ENCODE measurements at regions not wholly inside any gene's neighbourhood (a gene's known extent, or its start where the extent isn't known, plus 50 kb on each side); places are given as distances from the start of the nearest gene placed in this dataset.

- no TSS peak for BruUV-seq (replicated peaks)
- TF ChIP-seq CTCF (conservative IDR thresholded peaks at IDR 0.05; ENCODE audit: low read length) = no peak
- no peak for TF ChIP-seq EZH2phosphoT487 (IDR thresholded peaks at IDR 0.05; ENCODE audit: borderline replicate concordance, low read depth, low read length)
- intact Hi-C loops (cut with micrococcal nuclease; ENCODE audit: unreplicated experiment) = no loop called here
- H3K9me3 ChIP-seq (ENCODE audit: low read length) = no peaks in the 10 kb centered on the region
- H4K20me1 ChIP-seq (ENCODE audit: insufficient read depth, low read length) = no peaks in the 10 kb centered on the region
- H2AFZ ChIP-seq (ENCODE audit: low read length) = no peak overlapping the region
- H3K27ac ChIP-seq (ENCODE audit: low read depth, low read length, poor library complexity, severe bottlenecking) = no peak overlapping the region
- no peak overlapping the region for H3K4me2 ChIP-seq (ENCODE audit: low read length)
- no peak overlapping the region for H3K4me3 ChIP-seq (ENCODE audit: low read depth, low read length, poor library complexity, severe bottlenecking)
- CTCF ChIA-PET (ENCODE audit: unreplicated experiment) = no interaction called here
- H3K4me1 ChIP-seq (ENCODE audit: insufficient read depth, low read length, poor library complexity, severe bottlenecking) = no peaks in the 10 kb centered on the region
- POLR2A ChIA-PET = interaction anchor here (0.7 kb wide), 1 partner anchor 1306 kb away, joined by 3 read pairs; no protein-coding TSS in a partner anchor
- DNase-seq (ENCODE audit: low spot score) = no peak
- H3K79me2 ChIP-seq (ENCODE audit: insufficient read depth, low read depth, low read length) = no peaks in the 10 kb centered on the region
- H3K9me2 ChIP-seq (ENCODE audit: insufficient read depth, low read length) = no peaks in the 10 kb centered on the region
- H3K36me3 ChIP-seq (ENCODE audit: insufficient read depth, low read length) = no peaks in the 10 kb centered on the region
Observed at GRCh38 chr13:86760620-86761019, 910.6 kb upstream of the SLITRK5 start.

- Histone ChIP-seq H3K9me2 (ENCODE audit: insufficient read depth, low read length) (no peaks in the 10 kb centered on the region), H3K36me3 (ENCODE audit: insufficient read depth, low read length) (no peaks in the 10 kb centered on the region), H2AFZ (ENCODE audit: low read length) (no peak overlapping the region), H4K20me1 (ENCODE audit: insufficient read depth, low read length) (no peaks in the 10 kb centered on the region), H3K9me3 (ENCODE audit: low read length) (no peaks in the 10 kb centered on the region), H3K4me3 (ENCODE audit: low read depth, low read length, poor library complexity, severe bottlenecking) (no peak overlapping the region), H3K4me1 (ENCODE audit: insufficient read depth, low read length, poor library complexity, severe bottlenecking) (no peaks in the 10 kb centered on the region), H3K4me2 (ENCODE audit: low read length) (no peak overlapping the region), H3K79me2 (ENCODE audit: insufficient read depth, low read depth, low read length) (no peaks in the 10 kb centered on the region), H3K27ac (ENCODE audit: low read depth, low read length, poor library complexity, severe bottlenecking) (no peak overlapping the region)
- no peak for DNase-seq (ENCODE audit: low spot score)
- intact Hi-C loops (cut with micrococcal nuclease; ENCODE audit: unreplicated experiment) = no loop called here
- ChIA-PET CTCF (ENCODE audit: unreplicated experiment) (no interaction called here), POLR2A (interaction anchor here (0.7 kb wide), 2 partner anchors 18 to 1531 kb away, joined by 3 read pairs; no protein-coding TSS in a partner anchor)
- no TSS peak for BruUV-seq (replicated peaks)
- TF ChIP-seq EZH2phosphoT487 (IDR thresholded peaks at IDR 0.05; ENCODE audit: borderline replicate concordance, low read depth, low read length) (no peak), CTCF (conservative IDR thresholded peaks at IDR 0.05; ENCODE audit: low read length) (no peak)
Observed at GRCh38 chr13:86765462-86765861, 905.7 kb upstream of the SLITRK5 start.

- Histone ChIP-seq H3K79me2 (ENCODE audit: insufficient read depth, low read depth, low read length) (no peaks in the 10 kb centered on the region), H2AFZ (ENCODE audit: low read length) (no peak overlapping the region), H3K27ac (ENCODE audit: low read depth, low read length, poor library complexity, severe bottlenecking) (no peak overlapping the region), H3K9me3 (ENCODE audit: low read length) (no peaks in the 10 kb centered on the region), H3K36me3 (ENCODE audit: insufficient read depth, low read length) (no peaks in the 10 kb centered on the region), H3K4me3 (ENCODE audit: low read depth, low read length, poor library complexity, severe bottlenecking) (no peak overlapping the region), H3K4me1 (ENCODE audit: insufficient read depth, low read length, poor library complexity, severe bottlenecking) (no peaks in the 10 kb centered on the region), H4K20me1 (ENCODE audit: insufficient read depth, low read length) (no peaks in the 10 kb centered on the region), H3K4me2 (ENCODE audit: low read length) (no peak overlapping the region), H3K9me2 (ENCODE audit: insufficient read depth, low read length) (no peaks in the 10 kb centered on the region)
- DNase-seq (ENCODE audit: low spot score) = no peak
- POLR2A ChIA-PET = no interaction called here
- CTCF ChIA-PET (ENCODE audit: unreplicated experiment) = no interaction called here
- BruUV-seq (replicated peaks) = no TSS peak
- TF ChIP-seq EZH2phosphoT487 (IDR thresholded peaks at IDR 0.05; ENCODE audit: borderline replicate concordance, low read depth, low read length) = no peak
- no peak for TF ChIP-seq CTCF (conservative IDR thresholded peaks at IDR 0.05; ENCODE audit: low read length)
- intact Hi-C loops (cut with micrococcal nuclease; ENCODE audit: unreplicated experiment) = no loop called here
Observed at GRCh38 chr13:86788616-86789015, 882.6 kb upstream of the SLITRK5 start.
